Osteoblast (primary cell): ENCODE measurements at regions not wholly inside any gene's neighbourhood (a gene's known extent, or its start where the extent isn't known, plus 50 kb on each side); places are given as distances from the start of the nearest gene placed in this dataset.
A peak's percentile ranks its signal among the peaks of the same experiment; 100 is the strongest.

Experiments
- DNase-seq: peaks from one replicate; pipeline ENCODE4 v3.0.0; 2011; ENCODE audit warnings: low spot score, mixed read lengths; ENCODE audit not compliant: insufficient read length; ENCODE audit errors: missing footprints
- H2AFZ ChIP-seq: 2 replicates; pipeline ENCODE4 v1.6.0; 2011; ENCODE audit warnings: mild to moderate bottlenecking, low read length
- H3K27ac ChIP-seq: 2 replicates; pipeline ENCODE4 v1.5.1; 2011; ENCODE audit warnings: mild to moderate bottlenecking, low read depth, low read length, moderate library complexity
- H3K27me3 ChIP-seq: 2 replicates; pipeline ENCODE4 v1.6.0; 2012; ENCODE audit warnings: mild to moderate bottlenecking, control low read depth, inconsistent platforms, low read length, moderate library complexity; ENCODE audit not compliant: insufficient read depth
- H3K36me3 ChIP-seq: 2 replicates; pipeline ENCODE4 v1.5.1; 2011; ENCODE audit warnings: mild to moderate bottlenecking, low read length, control low read depth, moderate library complexity; ENCODE audit not compliant: insufficient read depth
- H3K4me1 ChIP-seq: 2 replicates; pipeline ENCODE4 v1.5.1; 2011; ENCODE audit warnings: mild to moderate bottlenecking, low read length, control low read depth, moderate library complexity; ENCODE audit not compliant: insufficient read depth
- H3K4me2 ChIP-seq: 2 replicates; pipeline ENCODE4 v1.6.0; 2011; ENCODE audit warnings: mild to moderate bottlenecking, low read length; ENCODE audit not compliant: insufficient read depth
- H3K4me3 ChIP-seq: fragments of 200-600 bp; sonication (generic); 3 replicates; pipeline ENCODE4 v1.5.1; 2012; ENCODE audit warnings: mild to moderate bottlenecking, low read length, inconsistent platforms; ENCODE audit not compliant: insufficient read depth
- H3K79me2 ChIP-seq: 2 replicates; pipeline ENCODE4 v1.6.0; 2012; ENCODE audit warnings: mild to moderate bottlenecking, low read length, control low read depth, inconsistent platforms; ENCODE audit not compliant: insufficient read depth
- H3K9me3 ChIP-seq: 2 replicates; pipeline ENCODE4 v1.5.1; 2011; ENCODE audit warnings: low read depth, low read length, control low read depth
- H4K20me1 ChIP-seq: 2 replicates; pipeline ENCODE4 v1.6.0; 2012; ENCODE audit warnings: mild to moderate bottlenecking, low read length, control low read depth; ENCODE audit not compliant: insufficient read depth
- CTCF ChIP-seq: IDR thresholded peaks from 2 replicates; pipeline ENCODE4 v1.5.1; 2011; ENCODE audit warnings: mild to moderate bottlenecking, low read depth, low read length, moderate library complexity; ENCODE audit errors: extremely low read depth

GRCh38 chr20:11266571-11266970 lies 592.8 kb upstream of the JAG1 start:
- peaks cover 26% of the 10 kb centered on the region for H3K4me1 ChIP-seq
- no peaks in the 10 kb centered on the region for H3K27me3 ChIP-seq
- no peak for TF ChIP-seq CTCF
- H3K36me3 ChIP-seq, result no peaks in the 10 kb centered on the region
- H3K4me3 ChIP-seq, result no peak overlapping the region
- H3K4me2 ChIP-seq, result no peak overlapping the region
- H2AFZ ChIP-seq, result no peak overlapping the region
- no peaks in the 10 kb centered on the region for H4K20me1 ChIP-seq
- no peaks in the 10 kb centered on the region for H3K9me3 ChIP-seq
- no peak for DNase-seq
- H3K79me2 ChIP-seq, result no peaks in the 10 kb centered on the region
- H3K27ac ChIP-seq, result peak overlapping the region; percentile 78

- Histone ChIP-seq H2AFZ (peak overlapping the region; percentile 58), H3K9me3 (no peaks in the 10 kb centered on the region), H3K4me1 (peaks cover 19% of the 10 kb centered on the region), H3K4me3 (no peak overlapping the region), H4K20me1 (no peaks in the 10 kb centered on the region), H3K27ac (peak overlapping the region; percentile 78), H3K36me3 (no peaks in the 10 kb centered on the region), H3K79me2 (no peaks in the 10 kb centered on the region), H3K4me2 (peak overlapping the region; percentile 51), H3K27me3 (no peaks in the 10 kb centered on the region)
- DNase-seq, result peak; percentile 95
- TF ChIP-seq CTCF, result peak; percentile 29
These were observed 593.4 kb upstream of the JAG1 start for GRCh38 chr20:11267131-11267761.

- no peaks in the 10 kb centered on the region for H3K27me3 ChIP-seq
- H3K4me3 ChIP-seq, result no peak overlapping the region
- no peaks in the 10 kb centered on the region for H3K9me3 ChIP-seq
- no peaks in the 10 kb centered on the region for H3K36me3 ChIP-seq
- no peaks in the 10 kb centered on the region for H3K79me2 ChIP-seq
- TF ChIP-seq CTCF, result no peak
- H2AFZ ChIP-seq, result peak overlapping the region; percentile 28
- H3K4me2 ChIP-seq, result peak overlapping the region; percentile 51
- peaks cover 18% of the 10 kb centered on the region for H3K4me1 ChIP-seq
- H3K27ac ChIP-seq, result peak overlapping the region; percentile 78
- H4K20me1 ChIP-seq, result no peaks in the 10 kb centered on the region
- no peak for DNase-seq
These were observed 594.0 kb upstream of the JAG1 start for GRCh38 chr20:11267762-11268335.

GRCh38 chr20:11270566-11270965 lies 596.8 kb upstream of the JAG1 start:
- H3K27me3 ChIP-seq, result no peaks in the 10 kb centered on the region
- H3K4me1 ChIP-seq, result peaks cover 18% of the 10 kb centered on the region
- H3K36me3 ChIP-seq, result no peaks in the 10 kb centered on the region
- H3K4me3 ChIP-seq, result no peak overlapping the region
- H3K9me3 ChIP-seq, result no peaks in the 10 kb centered on the region
- no peak for TF ChIP-seq CTCF
- no peaks in the 10 kb centered on the region for H3K79me2 ChIP-seq
- no peak overlapping the region for H3K27ac ChIP-seq
- DNase-seq, result no peak
- H4K20me1 ChIP-seq, result no peaks in the 10 kb centered on the region
- H2AFZ ChIP-seq, result no peak overlapping the region
- no peak overlapping the region for H3K4me2 ChIP-seq
